B cell (primary cell): ENCODE measurements at regions not wholly inside any gene's neighbourhood (a gene's known extent, or its start where the extent isn't known, plus 50 kb on each side); places are given as distances from the start of the nearest gene placed in this dataset.
"Not testable (repeated sequence)": the region's sequence is repeated elsewhere in the genome, so short reads cannot be mapped to it uniquely, and the experiment has no call there.

Source experiments
- ATAC-seq: fragments of 200-7000 bp; cut with Tn5 transposase; one replicate; pipeline ENCODE4 v1.10.0; 2021; ENCODE audit warnings: low read depth, mild to moderate bottlenecking, moderate number of reproducible peaks, moderate library complexity
- CTCF ChIA-PET: fragments of 350-600 bp; sonication (Branson Sonifier 250); formaldehyde crosslinking; loops from one replicate; lab custom pipeline; 2021; ENCODE audit warnings: antibody characterized with exemption, inconsistent platforms; lab: Charles Lee
- POLR2A ChIA-PET: fragments of 350-600 bp; sonication (Branson Sonifier 250); formaldehyde crosslinking; loops from one replicate; lab custom pipeline; 2021; ENCODE audit warnings: antibody characterized with exemption; lab: Charles Lee
- DNase-seq: peaks from one replicate; pipeline ENCODE4 v3.0.0; 2013
- H2AFZ ChIP-seq: 2 replicates; pipeline ENCODE4 v1.6.1; 2012; ENCODE audit warnings: mild to moderate bottlenecking, low read depth, low read length; ENCODE audit not compliant: insufficient read depth, poor library complexity, severe bottlenecking
- H3K27ac ChIP-seq, 2 donors: 1 replicate in 1 of 2; 2 replicates in 1 of 2; pipeline ENCODE4 v1.5.1; 2012 to 2013; ENCODE audit warnings: low read length in 2 of 2, mild to moderate bottlenecking in 2 of 2, moderate library complexity in 1 of 2
- H3K27me3 ChIP-seq, 4 experiments: fragments of 200-600 bp in 1 of 4; sonication (generic) in 1 of 4; replicated peaks in 1 of 4; 1 replicate in 2 of 4; 2 replicates in 2 of 4; pipeline versions ENCODE4 v1.6.1 to v1.7.0; 2013 to 2016; ENCODE audit warnings: low read length in 3 of 4, mild to moderate bottlenecking in 2 of 4, mixed read lengths in 1 of 4, moderate library complexity in 1 of 4; ENCODE audit not compliant: insufficient read depth in 4 of 4, control insufficient read depth in 3 of 4; ENCODE audit errors: control extremely low read depth in 1 of 4
- H3K36me3 ChIP-seq, 2 experiments: replicated peaks in 1 of 2; 1 replicate in 1 of 2; 2 replicates in 1 of 2; pipeline versions ENCODE4 v1.6.1 to v1.7.1; 2013; ENCODE audit warnings: low read length in 1 of 2; ENCODE audit not compliant: insufficient read depth in 2 of 2, control insufficient read depth in 1 of 2; ENCODE audit errors: control extremely low read depth in 1 of 2, extremely low read depth in 1 of 2
- H3K4me1 ChIP-seq, 2 donors: fragments of 200-600 bp in 1 of 2; sonication (generic) in 1 of 2; 1 replicate in 1 of 2; 2 replicates in 1 of 2; pipeline versions ENCODE4 v1.5.1 to v1.6.1; 2013 to 2017; ENCODE audit warnings: low read length in 2 of 2; ENCODE audit not compliant: control insufficient read depth in 2 of 2, insufficient read depth in 2 of 2
- H3K4me2 ChIP-seq: replicated peaks from 2 replicates; pipeline ENCODE3; 2012; ENCODE audit warnings: mild to moderate bottlenecking, low read depth, low read length; ENCODE audit not compliant: poor library complexity, severe bottlenecking
- H3K4me3 ChIP-seq, 5 experiments: fragments of 200-600 bp in 1 of 5; sonication (generic) in 1 of 5; 1 replicate in 3 of 5; 2 replicates in 2 of 5; pipeline versions ENCODE4 v1.5.1 to v1.7.0; 2011 to 2016; ENCODE audit warnings: low read length in 4 of 5, mild to moderate bottlenecking in 4 of 5, low read depth in 2 of 5, control low read depth in 1 of 5, moderate library complexity in 1 of 5; ENCODE audit not compliant: insufficient read depth in 1 of 5; ENCODE audit errors: control extremely low read depth in 1 of 5, extremely low read depth in 1 of 5
- H3K79me2 ChIP-seq: fragments of 200-600 bp; sonication (generic); one replicate; pipeline ENCODE4 v1.6.0; 2016; ENCODE audit warnings: low read length; ENCODE audit not compliant: control insufficient read depth, insufficient read depth
- H3K9ac ChIP-seq: fragments of 200-600 bp; sonication (generic); 2 replicates; pipeline ENCODE4 v1.6.1; 2017; ENCODE audit warnings: mild to moderate bottlenecking, low read length, moderate library complexity
- H3K9me3 ChIP-seq, 3 donors: one replicate each; pipeline versions ENCODE4 v1.6.1 to v1.7.1; 2013; ENCODE audit warnings: low read length in 2 of 3; ENCODE audit not compliant: control insufficient read depth in 2 of 3, insufficient read depth in 1 of 3; ENCODE audit errors: control extremely low read depth in 1 of 3
- H4K20me1 ChIP-seq: 2 replicates; pipeline ENCODE4 v1.6.0; 2012; ENCODE audit warnings: mild to moderate bottlenecking, low read length; ENCODE audit not compliant: insufficient read depth, control insufficient read depth, poor library complexity, severe bottlenecking
- H3K27ac Mint-ChIP-seq: one replicate; pipeline ENCODE4 v1.8.0; 2021; ENCODE audit warnings: mixed read lengths
- H3K27me3 Mint-ChIP-seq: one replicate; pipeline ENCODE4 v1.8.0; 2021; ENCODE audit warnings: mixed read lengths
- H3K4me1 Mint-ChIP-seq: one replicate; pipeline ENCODE4 v1.8.0; 2021; ENCODE audit warnings: mixed read lengths
- H3K4me3 Mint-ChIP-seq: one replicate; pipeline ENCODE4 v1.8.0; 2021; ENCODE audit warnings: mixed read lengths
- H3K9me3 Mint-ChIP-seq: one replicate; pipeline ENCODE4 v1.8.0; 2022; ENCODE audit warnings: mixed read lengths; ENCODE audit not compliant: insufficient read depth
- CTCF ChIP-seq: fragments of 200-600 bp; IDR thresholded peaks from one replicate; pipeline ENCODE4 v1.8.0; 2022; ENCODE audit warnings: antibody characterized with exemption, mild to moderate bottlenecking
- EZH2 ChIP-seq: IDR thresholded peaks from 2 replicates; pipeline ENCODE4 v1.6.1; 2012; ENCODE audit warnings: borderline replicate concordance, low read depth, mild to moderate bottlenecking, moderate library complexity, low read length; ENCODE audit not compliant: insufficient read depth, poor library complexity, severe bottlenecking
- WGBS: methylation state at CpG from one replicate; pipeline ENCODE4 v1.1.5; 2013; ENCODE audit warnings: missing lambda C conversion rate; ENCODE audit not compliant: insufficient coverage; 5-methylcytosine and 5-hydroxymethylcytosine counted together
- intact Hi-C: fragments of 100-400 bp; cut with micrococcal nuclease; formaldehyde crosslinking; loops from one replicate; pipeline ENCODE4 v1.10.0; 2022

- Histone ChIP-seq H3K4me3 (no peak overlapping the region), H3K9ac (no peak overlapping the region), H3K36me3 (no peaks in the 10 kb centered on the region), H3K4me1 (no peaks in the 10 kb centered on the region), H3K4me2 (no peak overlapping the region), H2AFZ (no peak overlapping the region), H3K79me2 (no peaks in the 10 kb centered on the region), H3K27ac (no peak overlapping the region), H3K9me3 (no peaks in the 10 kb centered on the region), H3K27me3 (no peaks in the 10 kb centered on the region), H4K20me1 (no peaks in the 10 kb centered on the region)
- DNase-seq = no peak
- TF ChIP-seq EZH2 (no peak), CTCF (no peak)
- Mint-ChIP-seq H3K27me3 (peaks cover 6% of the 10 kb centered on the region), H3K27ac (no peak overlapping the region), H3K4me3 (no peak overlapping the region), H3K9me3 (no peaks in the 10 kb centered on the region), H3K4me1 (no peaks in the 10 kb centered on the region)
- intact Hi-C loops = no loop called here
- POLR2A ChIA-PET = no interaction called here
- no peak for ATAC-seq
- CTCF ChIA-PET = no interaction called here
Observed at GRCh38 chr3:98695796-98696195, 67.3 kb upstream of the ST3GAL6 start.

GRCh38 chr3:98696296-98696695 is 66.8 kb upstream of the ST3GAL6 start:
- H4K20me1 ChIP-seq, H3K27ac ChIP-seq, CTCF ChIA-PET, POLR2A ChIA-PET, H3K9me3 Mint-ChIP-seq, H3K4me2 ChIP-seq, H3K79me2 ChIP-seq, H3K27ac Mint-ChIP-seq, H3K4me1 ChIP-seq, H3K4me3 Mint-ChIP-seq, H3K36me3 ChIP-seq, ATAC-seq, intact Hi-C loops, H2AFZ ChIP-seq, H3K27me3 Mint-ChIP-seq, H3K9ac ChIP-seq, H3K4me3 ChIP-seq, H3K4me1 Mint-ChIP-seq, DNase-seq, H3K9me3 ChIP-seq, H3K27me3 ChIP-seq: not testable (repeated sequence)
- WGBS = 67% methylated on average over 1 of the region's 3 CpGs
